Kidney (tissue), 13 donors: ENCODE measurements at regions not wholly inside any gene's neighbourhood (a gene's known extent, or its start where the extent isn't known, plus 50 kb on each side); places are given as distances from the start of the nearest gene placed in this dataset.

Experiments
- DNase-seq, 5 donors: peaks; one replicate each; pipeline ENCODE4 v3.0.0-alpha.2; 2013 to 2020
- FAIRE-seq: peaks from 2 replicates; lab custom pipeline; 2012; peaks lifted over from hg19 to GRCh38; lab: Jason Lieb, UNC
- H3K27ac ChIP-seq, 2 donors: one replicate each; pipeline ENCODE4 v1.7.0; 2013; ENCODE audit warnings: low read depth in 2 of 2, low read length in 2 of 2, inconsistent platforms in 1 of 2
- H3K27me3 ChIP-seq: one replicate; pipeline ENCODE4 v1.7.1; 2013; ENCODE audit warnings: low read length, inconsistent platforms; ENCODE audit not compliant: control insufficient read depth, insufficient read depth
- H3K36me3 ChIP-seq, 3 donors: one replicate each; pipeline versions ENCODE4 v1.7.0 to v1.7.1; 2013; ENCODE audit warnings: low read length in 3 of 3, control low read depth in 1 of 3, inconsistent platforms in 1 of 3; ENCODE audit not compliant: insufficient read depth in 3 of 3, control insufficient read depth in 2 of 3
- H3K4me1 ChIP-seq, 3 donors: one replicate each; pipeline versions ENCODE4 v1.7.0 to v1.7.1; 2013; ENCODE audit warnings: low read length in 3 of 3, inconsistent platforms in 1 of 3, low read depth in 1 of 3; ENCODE audit not compliant: control insufficient read depth in 2 of 3, insufficient read depth in 2 of 3
- H3K4me3 ChIP-seq, 3 donors: one replicate each; pipeline versions ENCODE4 v1.7.0 to v1.8.1; 2013; ENCODE audit warnings: low read length in 3 of 3, control low read depth in 1 of 3, inconsistent platforms in 1 of 3
- H3K9ac ChIP-seq, 3 donors: one replicate each; pipeline versions ENCODE4 v1.7.0 to v1.7.1; 2013; ENCODE audit warnings: low read length in 3 of 3, control low read depth in 1 of 3, inconsistent platforms in 1 of 3
- H3K9me3 ChIP-seq, 3 donors: one replicate each; pipeline versions ENCODE4 v1.7.0 to v1.7.1; 2013; ENCODE audit warnings: low read length in 3 of 3, control low read depth in 1 of 3, inconsistent platforms in 1 of 3; ENCODE audit not compliant: control insufficient read depth in 2 of 3, insufficient read depth in 1 of 3
- CTCF ChIP-seq: IDR thresholded peaks from 3 replicates; pipeline ENCODE4 v1.5.1; 2012; ENCODE audit warnings: mild to moderate bottlenecking, moderate library complexity, borderline replicate concordance; ENCODE audit not compliant: insufficient read depth; ENCODE audit errors: extremely low read depth
- intact Hi-C: fragments of 100-400 bp; cut with DNase I; formaldehyde crosslinking; loops from one replicate; pipeline ENCODE4 v1.11.1; 2022
- donor health status: control.
- donor health status: control.
- donor health status: control.
- donor health status: control.
- donor health status: control.
- donor health status: DM: yes; HTN: yes; CAD: no.
- donor health status: Normal renal cell carcinoma (clear cell type).

DNA sequence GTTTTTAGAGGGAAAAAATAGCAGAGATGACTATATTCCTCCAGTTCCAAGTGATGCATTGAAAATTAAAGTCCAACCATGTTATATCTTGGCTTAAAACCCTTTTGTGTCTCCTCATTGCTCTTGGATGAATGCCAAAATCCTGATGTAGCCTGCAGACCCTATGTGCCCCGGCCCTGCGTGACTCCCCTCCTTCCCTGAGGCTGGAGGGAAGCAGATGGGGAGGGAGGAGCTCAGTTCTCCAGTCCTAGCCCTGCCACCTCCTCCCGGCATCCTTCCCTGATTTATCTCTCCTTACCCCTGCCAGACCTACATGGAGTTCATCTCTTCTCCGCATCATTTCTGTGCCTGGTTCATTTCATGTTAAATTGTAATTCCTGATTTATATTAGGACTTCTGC is 397.4 kb downstream of the PTPRU start:
- H3K4me1 ChIP-seq, result no peaks in the 10 kb centered on the region
- intact Hi-C loops, result no loop called here
- H3K27ac ChIP-seq, result no peak overlapping the region
- no peak overlapping the region for H3K4me3 ChIP-seq
- no peaks in the 10 kb centered on the region for H3K36me3 ChIP-seq
- no peak for TF ChIP-seq CTCF
- no peak for FAIRE-seq
- peak in 2 of 5 donors; percentile 27 to 47 for DNase-seq
- no peak overlapping the region for H3K9ac ChIP-seq
- no peaks in the 10 kb centered on the region for H3K9me3 ChIP-seq
- no peaks in the 10 kb centered on the region for H3K27me3 ChIP-seq

DNA sequence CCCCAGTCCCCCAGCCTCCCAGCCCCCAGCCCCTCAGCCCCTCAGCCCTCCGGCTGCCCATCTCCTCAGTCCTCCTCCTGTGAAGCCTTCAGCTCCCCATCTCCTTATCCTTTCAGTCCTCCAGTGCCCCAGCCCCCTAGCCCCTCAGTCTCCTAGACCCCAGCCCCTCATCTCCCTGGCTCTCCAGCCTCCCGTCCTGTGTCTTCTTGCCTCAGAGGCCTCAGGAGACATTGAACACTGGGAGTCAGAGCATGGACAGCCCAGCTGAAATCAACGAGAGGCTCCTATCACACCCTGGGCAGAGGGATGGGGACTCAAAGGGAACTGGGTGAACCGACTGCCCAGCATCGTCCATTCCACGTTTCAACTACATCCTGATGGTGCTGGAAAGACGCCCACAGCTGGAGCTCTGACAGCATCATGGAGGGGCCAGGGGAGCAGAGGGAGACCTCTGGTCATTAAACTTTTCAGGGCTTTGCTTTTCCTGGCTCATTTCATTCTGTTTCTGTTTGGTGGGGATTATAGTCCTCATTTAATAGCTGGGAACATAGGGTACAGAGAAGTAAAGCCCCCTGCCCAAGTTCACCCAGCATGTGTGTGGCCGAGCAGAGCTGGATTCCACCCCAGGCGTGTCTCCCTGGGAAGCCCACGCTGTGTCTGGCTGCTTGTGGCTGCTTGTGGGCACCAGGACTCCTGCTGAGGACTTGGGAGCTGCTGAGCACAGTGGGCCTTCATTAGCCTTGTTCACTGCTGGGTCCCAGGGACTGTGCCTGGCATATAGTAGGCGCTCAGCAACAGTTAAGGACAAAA is 396.7 kb downstream of the PTPRU start:
- intact Hi-C loops, result no loop called here
- H3K27ac ChIP-seq, result no peak overlapping the region
- no peak for TF ChIP-seq CTCF
- DNase-seq (peak in 3 of 5 donors; percentile 26 to 65 (median 30)), FAIRE-seq (no peak)
- H3K4me1 ChIP-seq, result no peaks in the 10 kb centered on the region
- no peaks in the 10 kb centered on the region for H3K9me3 ChIP-seq
- no peaks in the 10 kb centered on the region for H3K27me3 ChIP-seq
- no peak overlapping the region for H3K4me3 ChIP-seq
- H3K9ac ChIP-seq, result no peak overlapping the region
- no peaks in the 10 kb centered on the region for H3K36me3 ChIP-seq

- no peak for TF ChIP-seq CTCF
- intact Hi-C loops, result no loop called here
- no peak for FAIRE-seq
Observed at GRCh38 chr1:29631836-29632805, 395.8 kb downstream of the PTPRU start.

More at GRCh38 chr1:29631836-29632805, 395.8 kb downstream of the PTPRU start:
- H3K36me3 ChIP-seq, result no peaks in the 10 kb centered on the region
- no peaks in the 10 kb centered on the region for H3K9me3 ChIP-seq
- no peak overlapping the region for H3K9ac ChIP-seq
- H3K4me3 ChIP-seq, result no peak overlapping the region
- H3K27me3 ChIP-seq, result no peaks in the 10 kb centered on the region
- H3K4me1 ChIP-seq, result no peaks in the 10 kb centered on the region
- peak in 1 of 5 donors; percentile 20 for DNase-seq
- no peak overlapping the region for H3K27ac ChIP-seq
